ENCODE measurements at regions not wholly inside any gene's neighbourhood (a gene's known extent, or its start where the extent isn't known, plus 50 kb on each side); places are given as distances from the start of the nearest gene placed in this dataset.
"Not testable (repeated sequence)": the region's sequence is repeated elsewhere in the genome, so short reads cannot be mapped to it uniquely, and the experiment has no call there.

DNA sequence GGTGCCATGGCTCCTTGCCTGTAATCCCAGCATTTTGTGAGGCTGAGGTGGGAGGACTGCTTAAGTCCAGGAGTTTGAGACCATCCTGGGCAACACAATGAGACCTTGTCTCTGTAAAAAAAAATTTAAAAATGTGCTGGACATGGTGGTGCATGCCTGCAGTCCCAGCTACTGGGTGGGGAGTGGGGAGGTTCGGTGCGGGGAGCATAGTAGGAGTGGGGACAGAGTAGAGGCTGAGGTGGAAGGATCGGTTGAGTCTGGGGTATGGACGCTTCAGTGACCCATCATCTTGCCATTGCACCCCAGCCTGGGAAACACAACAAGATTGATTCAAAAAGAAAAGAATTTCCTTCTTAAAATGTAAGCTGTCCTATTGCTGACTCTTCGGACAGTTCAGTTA is 1490.0 kb upstream of the GBE1 start:
- H3K27me3 Mint-ChIP-seq (ENCODE audit: insufficient read depth) = no peaks in the 10 kb centered on the region
- H3K4me3 Mint-ChIP-seq = no peak overlapping the region
- intact Hi-C loops (cut with micrococcal nuclease) = no loop called here
- no peak overlapping the region for H3K27ac Mint-ChIP-seq
- DNase-seq (ENCODE audit: low spot score) = no peak
- H3K9me3 Mint-ChIP-seq = peaks cover 11% of the 10 kb centered on the region
- H3K36me3 Mint-ChIP-seq (ENCODE audit: low read depth) = no peaks in the 10 kb centered on the region
- H3K4me1 Mint-ChIP-seq (ENCODE audit: low read depth) = no peaks in the 10 kb centered on the region

DNA sequence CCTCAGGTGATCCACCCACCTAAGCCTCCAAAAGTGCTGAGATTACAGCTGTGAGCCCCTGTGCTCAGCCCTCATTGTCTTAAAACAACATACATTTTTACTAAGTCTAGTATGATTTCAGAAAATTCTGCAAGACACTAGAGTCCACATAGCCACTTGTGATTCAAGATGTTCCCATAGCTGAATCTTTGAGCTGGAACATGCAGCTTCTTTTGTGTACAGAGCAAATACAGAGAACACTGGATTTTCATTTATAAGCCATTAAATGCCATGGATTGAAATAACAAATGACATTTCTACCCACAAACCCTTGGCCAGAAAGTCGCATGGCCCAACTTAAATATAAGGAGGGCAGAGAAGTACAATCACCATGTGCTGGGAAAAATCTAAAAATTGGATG is 1489.2 kb upstream of the GBE1 start:
- Mint-ChIP-seq H3K36me3 (ENCODE audit: low read depth) (no peaks in the 10 kb centered on the region), H3K4me1 (ENCODE audit: low read depth) (no peaks in the 10 kb centered on the region), H3K9me3 (peaks cover 15% of the 10 kb centered on the region), H3K4me3 (no peak overlapping the region), H3K27ac (no peak overlapping the region), H3K27me3 (ENCODE audit: insufficient read depth) (no peaks in the 10 kb centered on the region)
- DNase-seq (ENCODE audit: low spot score) = no peak
- intact Hi-C loops (cut with micrococcal nuclease) = no loop called here

DNA sequence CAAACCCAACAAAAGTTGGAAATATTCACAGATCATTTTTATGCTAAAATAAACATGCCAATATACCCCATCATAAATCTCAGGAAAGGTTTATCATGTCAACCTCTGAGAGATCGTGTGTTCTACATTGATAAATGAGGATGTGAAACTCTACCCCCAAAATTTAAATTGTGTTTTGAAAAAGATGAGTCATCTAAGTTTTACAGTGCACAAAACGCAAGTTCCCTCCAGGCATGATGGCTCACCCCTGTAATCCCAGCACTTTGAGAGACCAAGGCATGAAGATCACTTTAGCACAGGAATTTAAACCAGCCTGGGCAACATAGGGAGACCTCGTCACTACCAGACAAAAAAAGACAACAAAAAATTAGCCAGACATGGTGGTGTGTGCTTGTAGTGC is 1487.0 kb upstream of the GBE1 start:
- no peak for DNase-seq (ENCODE audit: low spot score)
- Mint-ChIP-seq H3K36me3 (ENCODE audit: low read depth) (no peaks in the 10 kb centered on the region), H3K4me1 (ENCODE audit: low read depth) (no peaks in the 10 kb centered on the region), H3K27me3 (ENCODE audit: insufficient read depth) (no peaks in the 10 kb centered on the region), H3K27ac (no peak overlapping the region), H3K9me3 (peaks cover 15% of the 10 kb centered on the region), H3K4me3 (no peak overlapping the region)
- intact Hi-C loops (cut with micrococcal nuclease) = no loop called here

DNA sequence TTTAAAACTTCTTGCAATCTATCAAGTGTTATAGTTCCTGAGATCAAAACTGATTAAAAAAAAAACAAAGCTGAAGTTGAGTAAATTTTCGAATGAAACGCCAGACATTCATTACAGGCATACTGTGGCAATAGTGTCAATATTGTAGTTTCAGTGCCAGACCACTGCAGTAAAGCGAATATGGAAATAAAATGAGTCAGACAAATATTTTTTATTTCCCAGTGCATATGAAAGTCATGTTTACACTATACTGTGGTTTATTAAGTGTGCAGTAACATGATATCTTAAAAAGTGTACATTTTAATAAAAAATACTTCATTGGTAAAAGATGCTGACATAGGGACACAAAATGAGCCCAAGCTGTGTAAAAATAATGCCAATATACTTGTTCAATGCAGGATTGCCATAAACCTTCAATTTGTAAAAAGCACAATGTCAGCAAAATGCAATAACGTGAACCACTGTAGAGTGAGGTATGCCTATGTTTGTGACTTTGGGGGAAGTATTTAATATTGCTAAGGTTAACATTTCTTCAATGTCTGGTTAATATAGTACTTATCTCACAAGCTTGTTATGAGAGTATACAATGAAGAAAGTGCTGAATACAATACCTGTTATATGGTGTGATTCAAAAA is 1473.9 kb upstream of the GBE1 start:
- intact Hi-C loops (cut with micrococcal nuclease) = no loop called here
- Mint-ChIP-seq H3K9me3 (peaks cover 15% of the 10 kb centered on the region), H3K4me3 (no peak overlapping the region), H3K36me3 (ENCODE audit: low read depth) (no peaks in the 10 kb centered on the region), H3K27me3 (ENCODE audit: insufficient read depth) (no peaks in the 10 kb centered on the region), H3K27ac (no peak overlapping the region), H3K4me1 (ENCODE audit: low read depth) (no peaks in the 10 kb centered on the region)
- DNase-seq (ENCODE audit: low spot score) = no peak

DNA sequence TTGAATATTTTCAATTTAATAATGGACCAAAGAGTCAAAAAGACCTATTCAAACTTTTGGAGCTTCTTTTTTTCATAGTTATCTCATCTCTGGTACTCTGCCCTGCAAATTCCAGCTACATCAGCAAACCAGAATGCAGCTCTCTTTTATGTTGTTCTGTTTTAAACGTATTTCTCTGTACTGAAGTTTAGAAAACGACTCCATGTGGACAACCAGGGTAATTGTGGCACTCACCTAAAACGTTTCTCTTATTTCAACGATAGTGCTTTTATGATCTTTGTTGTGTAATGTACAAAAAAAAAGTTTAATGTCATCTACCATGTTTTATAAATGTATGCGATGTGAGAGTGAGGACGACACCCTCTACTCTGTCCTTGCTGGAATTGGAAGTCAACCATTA is 1472.3 kb upstream of the GBE1 start:
- Mint-ChIP-seq H3K4me3 (no peak overlapping the region), H3K27ac (no peak overlapping the region), H3K36me3 (ENCODE audit: low read depth) (no peaks in the 10 kb centered on the region), H3K9me3 (peaks cover 15% of the 10 kb centered on the region), H3K4me1 (ENCODE audit: low read depth) (no peaks in the 10 kb centered on the region), H3K27me3 (ENCODE audit: insufficient read depth) (no peaks in the 10 kb centered on the region)
- no peak for DNase-seq (ENCODE audit: low spot score)
- intact Hi-C loops (cut with micrococcal nuclease) = no loop called here

DNA sequence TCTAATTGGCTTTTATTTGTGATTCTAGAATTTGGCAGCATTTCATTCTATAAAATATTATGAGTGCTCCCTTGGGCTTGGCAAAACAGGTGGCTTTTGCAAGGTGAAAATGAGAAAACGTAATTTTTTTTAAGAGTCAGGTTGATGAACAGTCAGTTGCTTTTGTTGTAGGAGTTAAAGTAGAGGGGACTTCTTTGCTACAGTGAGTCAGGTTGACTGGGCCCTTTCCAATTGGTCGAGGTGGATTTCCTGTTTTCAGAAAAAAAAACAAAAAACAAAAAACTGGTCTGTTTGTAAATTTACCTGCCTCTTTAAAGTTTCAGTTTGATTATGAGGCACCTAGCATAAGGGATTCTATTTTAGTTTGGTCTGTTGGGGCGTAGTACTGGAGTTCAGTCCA is 1469.4 kb upstream of the GBE1 start:
- intact Hi-C loops (cut with micrococcal nuclease) = no loop called here
- peaks cover 19% of the 10 kb centered on the region for H3K9me3 Mint-ChIP-seq
- no peaks in the 10 kb centered on the region for H3K4me1 Mint-ChIP-seq (ENCODE audit: low read depth)
- no peaks in the 10 kb centered on the region for H3K36me3 Mint-ChIP-seq (ENCODE audit: low read depth)
- no peak for DNase-seq (ENCODE audit: low spot score)
- no peak overlapping the region for H3K27ac Mint-ChIP-seq
- H3K27me3 Mint-ChIP-seq (ENCODE audit: insufficient read depth) = no peaks in the 10 kb centered on the region
- H3K4me3 Mint-ChIP-seq = no peak overlapping the region

DNA sequence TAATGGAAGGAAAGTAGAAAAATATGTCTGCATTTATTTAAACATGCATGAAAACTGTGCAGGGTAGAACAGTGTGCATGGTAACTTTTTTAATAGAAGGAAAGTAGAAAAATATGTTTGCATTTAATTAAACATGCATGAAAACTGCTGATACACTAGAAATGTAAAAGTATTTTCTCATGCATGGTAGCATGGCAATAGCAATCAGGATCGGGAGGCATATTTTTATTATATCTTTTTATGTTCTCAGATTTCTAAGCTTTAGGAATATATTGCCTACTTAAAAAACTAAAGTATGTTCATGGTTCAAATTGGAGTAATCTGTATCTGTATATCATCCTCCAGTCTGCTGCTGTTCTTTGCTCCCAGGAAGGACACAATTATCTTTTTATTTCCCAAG is 1468.9 kb upstream of the GBE1 start:
- Mint-ChIP-seq H3K36me3 (ENCODE audit: low read depth) (no peaks in the 10 kb centered on the region), H3K9me3 (peaks cover 19% of the 10 kb centered on the region), H3K27me3 (ENCODE audit: insufficient read depth) (no peaks in the 10 kb centered on the region), H3K27ac (no peak overlapping the region), H3K4me1 (ENCODE audit: low read depth) (no peaks in the 10 kb centered on the region), H3K4me3 (no peak overlapping the region)
- no peak for DNase-seq (ENCODE audit: low spot score)
- intact Hi-C loops (cut with micrococcal nuclease) = no loop called here

DNA sequence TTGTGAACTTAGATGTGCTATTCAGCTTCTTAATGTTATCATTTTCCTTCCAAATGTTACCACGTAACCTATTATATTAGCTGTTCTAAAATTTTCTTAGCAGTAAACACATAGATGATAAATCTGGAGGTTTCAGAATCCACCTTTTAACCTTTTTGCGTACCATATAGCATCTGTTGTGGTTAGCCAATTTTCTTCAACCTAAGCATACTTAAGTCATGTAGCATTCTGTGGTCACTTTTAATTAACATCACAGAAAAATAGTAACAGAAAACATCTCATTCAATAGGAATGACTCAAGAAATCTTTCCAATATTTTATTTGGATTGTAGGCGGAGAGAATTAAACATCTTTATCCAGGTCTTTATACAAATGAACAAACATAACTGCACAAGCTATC is 1465.3 kb upstream of the GBE1 start:
- Mint-ChIP-seq H3K4me1 (ENCODE audit: low read depth) (no peaks in the 10 kb centered on the region), H3K36me3 (ENCODE audit: low read depth) (no peaks in the 10 kb centered on the region)
- intact Hi-C loops (cut with micrococcal nuclease) = no loop called here

DNA sequence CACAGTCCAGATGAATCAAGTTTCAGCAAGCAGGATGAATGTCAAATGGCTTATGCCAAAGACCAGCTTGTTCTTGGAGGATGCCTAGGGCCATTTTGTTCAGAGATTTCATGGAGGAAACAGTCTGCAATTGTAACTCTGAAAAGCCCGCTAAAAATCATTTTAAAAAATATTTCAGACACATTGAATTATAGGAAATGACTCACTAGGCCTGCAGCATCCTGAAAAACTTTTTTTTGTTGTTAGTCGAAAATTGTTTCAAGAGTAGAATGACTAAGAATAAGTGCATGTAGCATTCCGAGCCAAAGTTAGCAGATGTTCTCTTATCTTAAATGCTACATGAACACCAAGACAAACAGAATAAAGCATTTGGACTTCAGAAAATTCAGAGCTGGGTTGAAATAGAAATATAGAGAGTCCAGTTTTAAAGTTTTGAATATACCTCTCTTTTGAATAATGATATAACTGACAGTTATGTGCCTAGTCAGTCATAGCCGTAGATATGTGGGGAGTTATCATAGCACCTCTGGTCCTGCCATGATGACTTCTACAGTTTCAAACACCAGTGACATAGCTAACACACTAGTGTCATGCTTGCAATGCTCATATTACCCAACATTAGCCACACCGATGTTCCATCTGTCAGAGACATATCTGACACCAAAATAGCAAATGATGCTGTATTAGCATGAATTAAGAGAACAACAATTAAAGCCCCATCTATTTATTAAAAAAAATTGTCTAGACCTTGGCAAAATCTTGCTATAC is 1462.8 kb upstream of the GBE1 start:
- H3K4me3 Mint-ChIP-seq = no peak overlapping the region
- no peaks in the 10 kb centered on the region for H3K36me3 Mint-ChIP-seq (ENCODE audit: low read depth)
- H3K27ac Mint-ChIP-seq = no peak overlapping the region
- no peaks in the 10 kb centered on the region for H3K4me1 Mint-ChIP-seq (ENCODE audit: low read depth)
- DNase-seq (ENCODE audit: low spot score) = no peak
- intact Hi-C loops (cut with micrococcal nuclease) = no loop called here
- H3K9me3 Mint-ChIP-seq = peaks cover 3% of the 10 kb centered on the region
- H3K27me3 Mint-ChIP-seq (ENCODE audit: insufficient read depth) = no peaks in the 10 kb centered on the region

More for the DNA sequence above, 1465.3 kb upstream of the GBE1 start:
- no peak for DNase-seq (ENCODE audit: low spot score)
- H3K4me3 Mint-ChIP-seq = no peak overlapping the region
- peaks cover 3% of the 10 kb centered on the region for H3K9me3 Mint-ChIP-seq
- H3K27ac Mint-ChIP-seq = no peak overlapping the region
- no peaks in the 10 kb centered on the region for H3K27me3 Mint-ChIP-seq (ENCODE audit: insufficient read depth)

DNA sequence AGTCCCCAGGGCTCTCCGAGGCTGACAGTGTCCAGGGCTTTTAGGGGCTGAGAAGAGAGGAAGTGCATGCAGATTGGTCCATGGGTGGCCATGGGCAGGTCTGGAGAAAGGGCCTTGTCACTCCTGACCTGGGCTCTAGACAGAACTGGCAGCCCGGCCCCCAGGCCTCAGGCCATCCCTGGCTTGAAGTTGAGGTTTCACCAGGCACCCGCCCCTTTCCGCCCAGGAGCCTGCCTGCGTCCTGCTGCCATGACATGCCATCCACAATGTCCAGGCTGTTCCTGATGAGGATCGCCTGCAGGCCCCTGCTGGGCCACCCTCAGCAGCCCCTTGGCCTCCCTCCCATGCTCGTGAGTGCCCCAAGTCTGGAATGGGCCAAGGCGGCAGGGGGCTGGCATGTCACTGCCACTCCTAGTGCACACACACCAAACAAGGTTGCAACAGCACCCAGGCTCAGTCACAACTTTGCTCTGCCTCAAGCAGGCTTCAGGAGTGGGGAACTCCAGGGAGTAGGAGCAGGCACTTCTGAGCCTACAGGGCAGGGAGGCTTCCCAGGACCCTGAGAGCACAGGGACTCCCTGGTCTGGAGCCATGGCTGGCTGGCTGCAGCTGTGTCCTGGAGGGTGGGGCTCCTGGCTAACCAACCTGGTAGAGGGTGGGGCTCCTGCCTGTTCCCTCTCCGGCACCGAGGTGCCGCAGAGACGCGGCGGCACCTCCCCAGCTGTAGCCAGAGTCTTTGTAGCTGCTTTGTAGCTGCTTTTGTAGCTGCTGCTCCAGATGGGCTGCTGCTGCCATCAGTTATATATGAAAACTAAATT is 1457.1 kb upstream of the GBE1 start:
- intact Hi-C loops (cut with micrococcal nuclease) = no loop called here
- Mint-ChIP-seq H3K9me3 (peaks cover 4% of the 10 kb centered on the region), H3K27ac (no peak overlapping the region), H3K4me3 (no peak overlapping the region), H3K27me3 (ENCODE audit: insufficient read depth) (no peaks in the 10 kb centered on the region), H3K36me3 (ENCODE audit: low read depth) (no peaks in the 10 kb centered on the region), H3K4me1 (ENCODE audit: low read depth) (no peaks in the 10 kb centered on the region)
- no peak for DNase-seq (ENCODE audit: low spot score)

DNA sequence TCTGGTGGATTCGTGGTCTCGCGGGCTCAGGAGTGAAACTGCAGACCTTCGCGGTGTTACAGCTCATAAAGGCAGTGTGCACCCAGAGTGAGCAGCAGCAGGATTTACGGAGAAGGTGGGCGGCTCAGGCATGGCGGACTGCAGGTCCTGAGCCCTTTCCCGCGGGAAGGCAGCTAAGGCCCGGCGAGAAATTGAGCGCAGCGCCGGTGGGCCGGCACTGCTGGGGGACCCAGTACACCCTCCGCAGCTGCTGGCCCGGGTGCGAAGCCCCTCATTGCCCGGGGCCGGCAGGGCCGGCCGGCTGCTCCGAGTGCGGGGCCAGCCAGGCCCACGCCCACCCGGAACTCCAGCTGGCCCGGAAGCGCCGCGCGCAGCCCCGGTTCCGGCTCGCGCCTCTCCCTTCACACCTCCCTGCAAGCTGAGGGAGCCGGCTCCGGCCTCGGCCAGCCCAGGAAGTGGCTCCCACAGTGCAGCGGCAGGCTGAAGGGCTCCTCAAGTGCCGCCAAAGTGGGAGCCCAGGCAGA is 1456.2 kb upstream of the GBE1 start:
- H3K4me1 Mint-ChIP-seq (ENCODE audit: low read depth); intact Hi-C loops (cut with micrococcal nuclease); H3K27me3 Mint-ChIP-seq (ENCODE audit: insufficient read depth); H3K4me3 Mint-ChIP-seq; H3K36me3 Mint-ChIP-seq (ENCODE audit: low read depth); DNase-seq (ENCODE audit: low spot score); H3K9me3 Mint-ChIP-seq; H3K27ac Mint-ChIP-seq: not testable (repeated sequence)

DNA sequence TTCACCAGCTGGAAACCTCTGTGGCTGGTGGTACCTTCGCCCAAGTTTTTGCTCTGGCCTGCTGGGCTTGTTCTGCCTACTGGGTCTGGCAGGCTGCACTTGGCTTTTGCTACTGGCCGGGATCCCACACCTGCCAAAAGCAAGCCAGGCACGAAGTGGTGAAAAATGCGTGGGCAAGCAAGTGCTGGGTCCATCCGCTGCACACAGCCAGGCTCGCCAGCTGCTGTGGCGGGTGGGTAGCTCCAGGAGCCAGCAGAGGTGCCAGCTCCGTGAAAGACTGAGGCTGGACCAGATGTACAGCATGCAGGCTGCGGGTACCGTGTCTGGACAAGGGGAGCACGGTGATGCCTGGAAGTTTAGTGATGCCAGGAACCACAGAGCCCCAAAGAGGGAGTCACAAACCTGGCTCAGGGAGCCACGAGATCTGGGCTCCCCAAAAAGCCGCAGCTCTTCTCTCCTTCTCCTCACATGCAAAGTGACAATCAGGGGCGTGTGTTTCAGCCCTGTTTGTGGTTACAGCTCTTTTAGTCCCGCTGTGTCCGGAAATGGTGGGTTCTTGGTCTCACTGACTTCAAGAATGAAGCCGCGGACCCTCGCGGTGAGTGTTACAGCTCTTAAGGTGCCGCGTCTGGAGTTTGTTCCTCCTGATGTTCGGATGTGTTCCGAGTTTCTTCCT is 1455.6 kb upstream of the GBE1 start:
- H3K36me3 Mint-ChIP-seq (ENCODE audit: low read depth) = no peaks in the 10 kb centered on the region
- H3K27me3 Mint-ChIP-seq (ENCODE audit: insufficient read depth) = no peaks in the 10 kb centered on the region
- no peak for DNase-seq (ENCODE audit: low spot score)
- intact Hi-C loops (cut with micrococcal nuclease) = no loop called here
- peaks cover 5% of the 10 kb centered on the region for H3K9me3 Mint-ChIP-seq
- H3K27ac Mint-ChIP-seq = no peak overlapping the region
- H3K4me1 Mint-ChIP-seq (ENCODE audit: low read depth) = no peaks in the 10 kb centered on the region
- no peak overlapping the region for H3K4me3 Mint-ChIP-seq
